ENCODE measurements at regions not wholly inside any gene's neighbourhood (a gene's known extent, or its start where the extent isn't known, plus 50 kb on each side); places are given as distances from the start of the nearest gene placed in this dataset.

GRCh38 chr9:73782166-73782565, 630.5 kb downstream of the ANXA1 start:
- Histone ChIP-seq H3K9me3 (ENCODE audit: control extremely low read depth in 1 of 3, control insufficient read depth in 2 of 3, insufficient read depth in 1 of 3, low read length in 2 of 3) (peaks cover 0 to 5% (median 0%) of the 10 kb centered on the region in 3 donors), H2AFZ (ENCODE audit: insufficient read depth, low read depth, low read length, poor library complexity, severe bottlenecking) (no peak overlapping the region), H3K4me3 (ENCODE audit: control extremely low read depth in 1 of 5, extremely low read depth in 1 of 5, insufficient read depth in 1 of 5, low read depth in 2 of 5, low read length in 4 of 5) (no peak overlapping the region), H3K27me3 (replicated peaks in 1 of 4; ENCODE audit: control extremely low read depth in 1 of 4, control insufficient read depth in 3 of 4, insufficient read depth in 4 of 4, low read length in 3 of 4) (no peaks in the 10 kb centered on the region), H3K36me3 (replicated peaks in 1 of 2; ENCODE audit: control extremely low read depth in 1 of 2, control insufficient read depth in 1 of 2, extremely low read depth in 1 of 2, insufficient read depth in 2 of 2, low read length in 1 of 2) (no peaks in the 10 kb centered on the region), H3K9ac (ENCODE audit: low read length) (no peak overlapping the region), H3K27ac (ENCODE audit: low read length in 2 of 2) (no peak overlapping the region), H3K4me2 (replicated peaks; ENCODE audit: low read depth, low read length, poor library complexity, severe bottlenecking) (no peak overlapping the region), H3K4me1 (ENCODE audit: control insufficient read depth in 2 of 2, insufficient read depth in 2 of 2, low read length in 2 of 2) (no peaks in the 10 kb centered on the region), H3K79me2 (ENCODE audit: control insufficient read depth, insufficient read depth, low read length) (no peaks in the 10 kb centered on the region), H4K20me1 (ENCODE audit: control insufficient read depth, insufficient read depth, low read length, poor library complexity, severe bottlenecking) (no peaks in the 10 kb centered on the region)
- no peak overlapping the region for H3K27ac Mint-ChIP-seq
- CTCF ChIA-PET, result no interaction called here
- DNase-seq, result no peak
- no peak for ATAC-seq (ENCODE audit: low read depth)
- H3K27me3 Mint-ChIP-seq, result no peaks in the 10 kb centered on the region
- intact Hi-C loops (cut with micrococcal nuclease), result no loop called here
- WGBS (ENCODE audit: insufficient coverage), result no CpG with 5 or more reads among the region's 3 CpGs
- H3K4me1 Mint-ChIP-seq, result no peaks in the 10 kb centered on the region
- POLR2A ChIA-PET, result no interaction called here
- TF ChIP-seq CTCF (IDR thresholded peaks at IDR 0.05) (no peak), EZH2 (IDR thresholded peaks at IDR 0.05; ENCODE audit: borderline replicate concordance, insufficient read depth, low read depth, low read length, poor library complexity, severe bottlenecking) (no peak)
- peaks cover 6% of the 10 kb centered on the region for H3K9me3 Mint-ChIP-seq (ENCODE audit: insufficient read depth)
- H3K4me3 Mint-ChIP-seq, result no peak overlapping the region

- Histone ChIP-seq H4K20me1 (ENCODE audit: control insufficient read depth, insufficient read depth, low read length, poor library complexity, severe bottlenecking) (no peaks in the 10 kb centered on the region), H3K4me1 (ENCODE audit: control insufficient read depth in 2 of 2, insufficient read depth in 2 of 2, low read length in 2 of 2) (no peaks in the 10 kb centered on the region), H3K9ac (ENCODE audit: low read length) (no peak overlapping the region), H2AFZ (ENCODE audit: insufficient read depth, low read depth, low read length, poor library complexity, severe bottlenecking) (no peak overlapping the region), H3K4me2 (replicated peaks; ENCODE audit: low read depth, low read length, poor library complexity, severe bottlenecking) (no peak overlapping the region), H3K36me3 (replicated peaks in 1 of 2; ENCODE audit: control extremely low read depth in 1 of 2, control insufficient read depth in 1 of 2, extremely low read depth in 1 of 2, insufficient read depth in 2 of 2, low read length in 1 of 2) (no peaks in the 10 kb centered on the region), H3K9me3 (ENCODE audit: control extremely low read depth in 1 of 3, control insufficient read depth in 2 of 3, insufficient read depth in 1 of 3, low read length in 2 of 3) (peaks cover 0 to 2% (median 0%) of the 10 kb centered on the region in 3 donors), H3K79me2 (ENCODE audit: control insufficient read depth, insufficient read depth, low read length) (no peaks in the 10 kb centered on the region), H3K4me3 (ENCODE audit: control extremely low read depth in 1 of 5, extremely low read depth in 1 of 5, insufficient read depth in 1 of 5, low read depth in 2 of 5, low read length in 4 of 5) (no peak overlapping the region), H3K27me3 (replicated peaks in 1 of 4; ENCODE audit: control extremely low read depth in 1 of 4, control insufficient read depth in 3 of 4, insufficient read depth in 4 of 4, low read length in 3 of 4) (no peaks in the 10 kb centered on the region), H3K27ac (ENCODE audit: low read length in 2 of 2) (no peak overlapping the region)
- H3K27me3 Mint-ChIP-seq, result no peaks in the 10 kb centered on the region
- no peak overlapping the region for H3K27ac Mint-ChIP-seq
- peaks cover 4% of the 10 kb centered on the region for H3K9me3 Mint-ChIP-seq (ENCODE audit: insufficient read depth)
- ATAC-seq (ENCODE audit: low read depth), result no peak
- no peak for DNase-seq
- ChIA-PET POLR2A (no interaction called here), CTCF (no interaction called here)
- TF ChIP-seq CTCF (IDR thresholded peaks at IDR 0.05), result no peak
- no peak for TF ChIP-seq EZH2 (IDR thresholded peaks at IDR 0.05; ENCODE audit: borderline replicate concordance, insufficient read depth, low read depth, low read length, poor library complexity, severe bottlenecking)
- H3K4me3 Mint-ChIP-seq, result no peak overlapping the region
- H3K4me1 Mint-ChIP-seq, result no peaks in the 10 kb centered on the region
- intact Hi-C loops (cut with micrococcal nuclease), result no loop called here
These were observed 647.8 kb downstream of the ANXA1 start for GRCh38 chr9:73799446-73799845.
